ENCODE measurements at regions not wholly inside any gene's neighbourhood (a gene's known extent, or its start where the extent isn't known, plus 50 kb on each side); places are given as distances from the start of the nearest gene placed in this dataset.

- TF ChIP-seq CTCF (IDR thresholded peaks at IDR 0.05; ENCODE audit: control insufficient read depth, extremely low read depth, insufficient read depth): no peak
- DNase-seq (ENCODE audit: low read depth): no peak
- H3K4me3 ChIP-seq (ENCODE audit: low read depth, low read length): no peak overlapping the region
These were observed 154.8 kb downstream of the TMX3 start for GRCh38 chr18:68560128-68560527.

GRCh38 chr18:68557183-68557582 is 157.7 kb downstream of the TMX3 start:
- peak; percentile 11 for DNase-seq (ENCODE audit: low read depth)
- no peak for TF ChIP-seq CTCF (IDR thresholded peaks at IDR 0.05; ENCODE audit: control insufficient read depth, extremely low read depth, insufficient read depth)
- no peak overlapping the region for H3K4me3 ChIP-seq (ENCODE audit: low read depth, low read length)

GRCh38 chr18:68555879-68556301 is 159.0 kb downstream of the TMX3 start:
- TF ChIP-seq CTCF (IDR thresholded peaks at IDR 0.05; ENCODE audit: control insufficient read depth, extremely low read depth, insufficient read depth): no peak
- DNase-seq (ENCODE audit: low read depth): no peak
- no peak overlapping the region for H3K4me3 ChIP-seq (ENCODE audit: low read depth, low read length)

GRCh38 chr18:68548904-68549870 is 165.7 kb downstream of the TMX3 start:
- no peak for TF ChIP-seq CTCF (IDR thresholded peaks at IDR 0.05; ENCODE audit: control insufficient read depth, extremely low read depth, insufficient read depth)
- H3K4me3 ChIP-seq (ENCODE audit: low read depth, low read length): no peak overlapping the region
- DNase-seq (ENCODE audit: low read depth): no peak

GRCh38 chr18:68543344-68543743 is 171.6 kb downstream of the TMX3 start:
- TF ChIP-seq CTCF (IDR thresholded peaks at IDR 0.05; ENCODE audit: control insufficient read depth, extremely low read depth, insufficient read depth): no peak
- DNase-seq (ENCODE audit: low read depth): no peak
- H3K4me3 ChIP-seq (ENCODE audit: low read depth, low read length): no peak overlapping the region

GRCh38 chr18:68542846-68543245 is 172.1 kb downstream of the TMX3 start:
- H3K4me3 ChIP-seq (ENCODE audit: low read depth, low read length): no peak overlapping the region
- no peak for TF ChIP-seq CTCF (IDR thresholded peaks at IDR 0.05; ENCODE audit: control insufficient read depth, extremely low read depth, insufficient read depth)
- DNase-seq (ENCODE audit: low read depth): no peak
